HepG2 (cell line): ENCODE measurements at regions not wholly inside any gene's neighbourhood (a gene's known extent, or its start where the extent isn't known, plus 50 kb on each side); places are given as distances from the start of the nearest gene placed in this dataset.

Experiments
- ARNTL ChIP-seq: sonication (generic); formaldehyde crosslinking; IDR thresholded peaks from 2 replicates; pipeline ENCODE4 v1.4.0; 2020; ENCODE audit warnings: mild to moderate bottlenecking, missing genetic modification reagents
- ATF7 ChIP-seq, 2 experiments: fragments of 450-650 bp in 1 of 2; sonication (generic) in 1 of 2; formaldehyde crosslinking in 1 of 2; IDR thresholded peaks; 2 replicates each; pipeline versions ENCODE4 v1.4.0 to v1.6.1; 2016 to 2020; ENCODE audit warnings: antibody characterized with exemption in 1 of 2, mild to moderate bottlenecking in 1 of 2, missing genetic modification reagents in 1 of 2
- CTCF ChIP-seq: sonication (generic); formaldehyde crosslinking; IDR thresholded peaks from 2 replicates; pipeline ENCODE4 v1.5.0; 2020; ENCODE audit warnings: mild to moderate bottlenecking, missing genetic modification reagents, moderate library complexity
- ETV6 ChIP-seq: sonication (generic); formaldehyde crosslinking; conservative IDR thresholded peaks from 2 replicates; pipeline ENCODE4 v1.4.0; 2020; ENCODE audit warnings: missing genetic modification reagents
- EZH2 ChIP-seq: conservative IDR thresholded peaks from 2 replicates; pipeline ENCODE4 v1.6.1; 2012; ENCODE audit warnings: mild to moderate bottlenecking, low read depth, low read length, moderate library complexity
- IKZF1 ChIP-seq: fragments of 450-650 bp; IDR thresholded peaks from 2 replicates; pipeline ENCODE4 v1.7.1; 2016
- IRF9 ChIP-seq: sonication (generic); formaldehyde crosslinking; IDR thresholded peaks from 2 replicates; pipeline ENCODE4 v1.8.0; 2022; ENCODE audit warnings: missing genetic modification reagents, mild to moderate bottlenecking, borderline replicate concordance
- MAFG ChIP-seq: sonication (generic); formaldehyde crosslinking; IDR thresholded peaks from 2 replicates; pipeline ENCODE4 v1.5.1; 2020; ENCODE audit warnings: mild to moderate bottlenecking, missing genetic modification reagents
- MAZ ChIP-seq, 2 experiments: sonication (generic) in 1 of 2; formaldehyde crosslinking in 1 of 2; IDR thresholded peaks; 2 replicates each; pipeline versions ENCODE4 v1.5.0 to v1.6.1; 2012 to 2020; ENCODE audit warnings: low read depth in 2 of 2, mild to moderate bottlenecking in 2 of 2, borderline replicate concordance in 1 of 2, improper control_type of control experiment in 1 of 2, low read length in 1 of 2, missing genetic modification reagents in 1 of 2, moderate library complexity in 1 of 2
- SAFB2 ChIP-seq: sonication (generic); formaldehyde crosslinking; IDR thresholded peaks from 2 replicates; pipeline ENCODE4 v1.5.1; 2020; ENCODE audit warnings: missing genetic modification reagents, low read depth, mild to moderate bottlenecking, borderline replicate concordance
- SRSF1 ChIP-seq: fragments of 200-400 bp; formaldehyde crosslinking; optimal IDR thresholded peaks from 2 replicates; pipeline ENCODE3; 2017; ENCODE audit warnings: mild to moderate bottlenecking, low read depth, low read length, moderate library complexity
- TAF15 ChIP-seq: fragments of 200-400 bp; formaldehyde crosslinking; IDR thresholded peaks from one replicate; pipeline ENCODE4 v1.6.1; 2018; ENCODE audit warnings: mild to moderate bottlenecking, low read depth, low read length; ENCODE audit not compliant: poor library complexity, severe bottlenecking
- TCF7L2 ChIP-seq: IDR thresholded peaks from 2 replicates; pipeline ENCODE4 v1.6.1; 2011; ENCODE audit warnings: mild to moderate bottlenecking, low read depth, low read length, moderate library complexity
- ZSCAN29 ChIP-seq: sonication (generic); formaldehyde crosslinking; conservative IDR thresholded peaks from 2 replicates; pipeline ENCODE4 v1.4.0; 2020; ENCODE audit warnings: mild to moderate bottlenecking, missing genetic modification reagents

- TF ChIP-seq IRF9 (CRISPR knock-in tag) (no peak), TCF7L2 (no peak), ETV6 (CRISPR knock-in tag) (no peak), ARNTL (CRISPR knock-in tag) (no peak), ATF7 (IDR thresholded peaks at IDR 0.05) (no peak), ATF7 (CRISPR knock-in tag; IDR thresholded peaks at IDR 0.05) (no peak), TAF15 (no peak), MAZ (IDR thresholded peaks at IDR 0.05; ENCODE audit: borderline replicate concordance, low read depth, low read length) (no peak), MAZ (CRISPR knock-in tag; IDR thresholded peaks at IDR 0.05; ENCODE audit: low read depth) (no peak), EZH2 (no peak), CTCF (CRISPR knock-in tag) (no peak), ZSCAN29 (CRISPR knock-in tag) (no peak), SAFB2 (no peak), MAFG (CRISPR knock-in tag) (no peak), IKZF1 (no peak), SRSF1 (no peak)
These were observed 492.2 kb upstream of the PKN2 start for GRCh38 chr1:88191917-88192316.
